Adipocyte (in vitro differentiated cells): ENCODE measurements at regions not wholly inside any gene's neighbourhood (a gene's known extent, or its start where the extent isn't known, plus 50 kb on each side); places are given as distances from the start of the nearest gene placed in this dataset.

ENCODE experiments used
- DNase-seq: peaks from one replicate; pipeline ENCODE4 v3.0.0-alpha.2; 2015; ENCODE audit warnings: low read depth
- H3K27me3 ChIP-seq: replicated peaks from 2 replicates; pipeline ENCODE4 v1.7.0; 2013; ENCODE audit warnings: mild to moderate bottlenecking, low read length, moderate library complexity; ENCODE audit not compliant: control insufficient read depth, insufficient read depth
- H3K36me3 ChIP-seq: 2 replicates; pipeline ENCODE4 v1.7.0; 2013; ENCODE audit warnings: low read length, mild to moderate bottlenecking, moderate library complexity; ENCODE audit not compliant: control insufficient read depth, insufficient read depth, severe bottlenecking
- H3K4me1 ChIP-seq: 2 replicates; pipeline ENCODE4 v1.7.0; 2013; ENCODE audit warnings: mild to moderate bottlenecking, low read length, moderate library complexity; ENCODE audit not compliant: control insufficient read depth, insufficient read depth
- H3K4me3 ChIP-seq: 2 replicates; pipeline ENCODE4 v1.7.0; 2013; ENCODE audit warnings: mild to moderate bottlenecking, low read length, moderate library complexity
- H3K9ac ChIP-seq: 2 replicates; pipeline ENCODE4 v1.7.0; 2013; ENCODE audit warnings: mild to moderate bottlenecking, low read length, moderate library complexity
- H3K9me3 ChIP-seq: 2 replicates; pipeline ENCODE4 v1.7.0; 2013; ENCODE audit warnings: mild to moderate bottlenecking, low read length, moderate library complexity; ENCODE audit not compliant: control insufficient read depth

- H3K27me3 ChIP-seq, result peaks cover 19% of the 10 kb centered on the region
- no peak overlapping the region for H3K4me3 ChIP-seq
- DNase-seq, result no peak
- H3K9me3 ChIP-seq, result no peaks in the 10 kb centered on the region
- no peaks in the 10 kb centered on the region for H3K36me3 ChIP-seq
- no peak overlapping the region for H3K9ac ChIP-seq
- H3K4me1 ChIP-seq, result no peaks in the 10 kb centered on the region
These were observed 270.7 kb upstream of the HDAC4 start for GRCh38 chr2:239671471-239671870.

DNA sequence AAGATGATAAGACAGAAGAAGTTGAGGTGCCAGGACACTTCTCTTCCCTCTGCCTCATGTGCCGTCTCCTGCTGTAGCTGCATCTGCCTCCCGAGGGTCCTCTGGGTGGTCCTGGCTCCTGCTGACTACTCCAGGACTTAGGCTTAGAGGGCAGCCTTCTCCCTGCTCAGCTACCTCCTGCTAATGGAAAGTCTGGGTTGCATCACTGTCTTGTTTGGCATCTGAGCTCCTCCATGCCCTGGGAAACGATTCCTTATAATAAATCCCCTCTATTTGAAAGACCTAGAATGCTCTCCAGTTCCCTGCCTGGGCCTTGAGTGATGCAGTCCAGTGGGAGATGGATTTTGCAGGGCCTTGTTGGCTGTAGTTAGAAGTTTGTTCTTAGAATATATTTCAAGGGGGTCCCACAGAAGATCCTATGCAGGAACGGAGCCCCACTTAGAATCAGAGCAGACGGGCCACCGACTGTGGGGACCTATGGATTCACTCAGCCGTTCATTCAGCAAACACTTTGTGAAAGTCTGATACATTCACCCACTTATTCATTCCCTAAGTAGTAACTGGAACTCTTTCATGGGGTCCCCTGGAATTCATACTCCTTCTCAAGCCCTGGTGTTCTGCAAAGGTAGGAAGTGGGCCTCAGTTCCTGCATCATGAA is 269.8 kb upstream of the HDAC4 start:
- Histone ChIP-seq H3K9ac (no peak overlapping the region), H3K27me3 (peaks cover 19% of the 10 kb centered on the region), H3K4me3 (no peak overlapping the region), H3K36me3 (no peaks in the 10 kb centered on the region), H3K4me1 (no peaks in the 10 kb centered on the region), H3K9me3 (no peaks in the 10 kb centered on the region)
- DNase-seq, result no peak

DNA sequence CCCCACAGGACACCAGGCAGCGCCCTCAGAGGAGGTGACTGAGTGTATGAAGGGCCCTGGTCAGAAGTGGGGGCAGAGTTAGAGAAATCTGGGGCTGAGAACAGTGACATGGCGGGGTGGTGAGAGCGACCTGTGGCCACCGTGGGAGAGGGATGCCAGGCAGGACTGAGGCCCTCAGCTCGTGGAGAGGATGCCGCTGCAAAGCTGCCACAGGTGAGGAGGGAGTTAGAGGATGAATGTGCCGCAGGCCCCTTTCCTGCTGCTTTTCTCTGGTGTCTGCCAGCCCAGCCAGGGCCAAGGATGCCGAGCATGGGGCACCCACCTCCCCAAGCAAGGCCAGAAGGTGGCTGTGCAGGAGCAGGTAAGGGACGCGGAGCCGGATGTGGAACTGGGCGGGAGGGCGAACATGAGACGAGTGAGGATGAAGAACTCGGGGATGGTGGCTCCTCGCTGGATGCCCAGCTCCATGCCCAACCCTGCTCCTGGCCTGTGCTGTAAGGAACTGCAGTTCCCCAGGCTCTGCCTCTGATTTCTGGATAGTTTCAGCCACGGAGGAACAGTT is 269.2 kb upstream of the HDAC4 start:
- DNase-seq, result no peak

DNA sequence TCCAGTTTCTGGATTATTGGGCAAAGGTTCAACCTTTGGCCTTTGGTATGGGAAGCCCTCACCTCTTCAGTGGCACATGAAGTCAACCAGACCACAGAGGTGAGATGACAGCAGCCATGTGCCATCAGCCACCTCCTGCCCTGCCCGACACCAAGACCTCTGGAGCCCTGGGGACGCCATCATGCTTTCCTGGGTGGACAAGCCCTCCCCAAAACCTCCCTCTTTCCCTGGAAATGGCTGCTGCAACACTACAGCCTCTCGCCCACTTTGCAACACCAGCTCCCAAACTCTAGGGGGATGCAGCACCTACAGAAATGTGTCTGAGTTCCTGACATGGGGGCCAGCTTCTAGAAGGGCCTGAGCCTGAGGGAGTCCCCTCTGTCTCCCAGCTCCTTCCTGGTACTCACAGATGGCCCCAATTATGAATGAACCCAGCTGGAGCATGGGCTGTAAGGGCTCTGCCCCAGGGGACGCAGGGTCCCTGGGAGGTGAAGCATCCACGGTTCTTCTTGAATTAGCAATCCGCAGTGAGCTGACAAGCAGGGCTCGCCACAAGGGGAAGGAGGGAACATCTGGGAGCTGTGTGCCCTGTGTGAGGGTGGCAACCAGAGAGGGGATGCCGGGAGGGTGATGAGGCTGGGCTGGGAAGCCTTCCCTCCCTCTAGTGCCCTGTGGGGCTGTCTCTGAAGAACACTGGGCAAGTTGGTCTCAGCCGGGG is 268.5 kb upstream of the HDAC4 start:
- no peak for DNase-seq
- Histone ChIP-seq H3K9ac (no peak overlapping the region), H3K36me3 (no peaks in the 10 kb centered on the region), H3K4me3 (no peak overlapping the region), H3K9me3 (no peaks in the 10 kb centered on the region), H3K4me1 (no peaks in the 10 kb centered on the region), H3K27me3 (peaks cover 23% of the 10 kb centered on the region)

More for the DNA sequence above, 269.2 kb upstream of the HDAC4 start:
- no peak overlapping the region for H3K9ac ChIP-seq
- no peaks in the 10 kb centered on the region for H3K4me1 ChIP-seq
- no peaks in the 10 kb centered on the region for H3K9me3 ChIP-seq
- no peak overlapping the region for H3K4me3 ChIP-seq
- H3K27me3 ChIP-seq, result peaks cover 19% of the 10 kb centered on the region
- no peaks in the 10 kb centered on the region for H3K36me3 ChIP-seq

DNA sequence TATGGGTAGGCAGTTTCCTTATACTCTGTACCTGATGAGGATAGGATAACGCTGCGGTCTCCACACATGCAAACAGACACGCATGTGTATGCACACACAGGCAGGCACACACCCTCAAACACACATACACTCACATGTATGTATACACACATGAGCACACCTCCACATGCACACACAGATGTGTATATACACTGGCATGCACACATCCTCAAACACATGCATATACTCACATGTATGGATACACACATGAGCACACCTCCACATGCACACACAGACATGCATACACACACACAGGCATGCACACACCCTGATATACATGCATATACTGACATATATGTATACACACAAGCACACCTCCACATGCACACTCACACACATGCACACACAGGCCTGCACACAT is 267.8 kb upstream of the HDAC4 start:
- no peaks in the 10 kb centered on the region for H3K9me3 ChIP-seq
- H3K4me3 ChIP-seq, result no peak overlapping the region
- no peak for DNase-seq

DNA sequence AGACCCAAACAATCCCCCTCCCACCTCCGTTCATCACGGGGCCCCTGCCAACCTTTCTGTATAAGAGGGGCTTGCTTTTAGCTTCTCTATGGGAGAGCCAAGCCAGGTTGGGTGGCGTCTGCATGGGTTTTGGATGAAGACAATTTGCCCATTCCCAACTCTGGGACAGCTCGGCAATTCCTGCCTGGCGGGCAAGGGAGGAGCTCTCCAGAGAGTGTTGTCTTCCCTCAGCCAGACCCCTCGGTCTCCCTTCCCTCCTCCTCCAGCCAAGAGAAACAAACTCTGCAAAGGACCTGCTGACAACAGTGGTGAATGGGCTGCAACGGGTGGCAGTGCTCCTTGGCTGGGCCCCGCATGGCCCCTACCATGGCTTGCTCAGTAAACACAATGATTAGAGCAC is 267.2 kb upstream of the HDAC4 start:
- H3K36me3 ChIP-seq, result no peaks in the 10 kb centered on the region
- H3K9ac ChIP-seq, result no peak overlapping the region
- H3K4me1 ChIP-seq, result no peaks in the 10 kb centered on the region
- DNase-seq, result no peak
- H3K27me3 ChIP-seq, result peaks cover 29% of the 10 kb centered on the region
- no peaks in the 10 kb centered on the region for H3K9me3 ChIP-seq
- H3K4me3 ChIP-seq, result no peak overlapping the region

More for the DNA sequence above, 267.8 kb upstream of the HDAC4 start:
- Histone ChIP-seq H3K36me3 (no peaks in the 10 kb centered on the region), H3K27me3 (peaks cover 23% of the 10 kb centered on the region), H3K9ac (no peak overlapping the region), H3K4me1 (no peaks in the 10 kb centered on the region)

DNA sequence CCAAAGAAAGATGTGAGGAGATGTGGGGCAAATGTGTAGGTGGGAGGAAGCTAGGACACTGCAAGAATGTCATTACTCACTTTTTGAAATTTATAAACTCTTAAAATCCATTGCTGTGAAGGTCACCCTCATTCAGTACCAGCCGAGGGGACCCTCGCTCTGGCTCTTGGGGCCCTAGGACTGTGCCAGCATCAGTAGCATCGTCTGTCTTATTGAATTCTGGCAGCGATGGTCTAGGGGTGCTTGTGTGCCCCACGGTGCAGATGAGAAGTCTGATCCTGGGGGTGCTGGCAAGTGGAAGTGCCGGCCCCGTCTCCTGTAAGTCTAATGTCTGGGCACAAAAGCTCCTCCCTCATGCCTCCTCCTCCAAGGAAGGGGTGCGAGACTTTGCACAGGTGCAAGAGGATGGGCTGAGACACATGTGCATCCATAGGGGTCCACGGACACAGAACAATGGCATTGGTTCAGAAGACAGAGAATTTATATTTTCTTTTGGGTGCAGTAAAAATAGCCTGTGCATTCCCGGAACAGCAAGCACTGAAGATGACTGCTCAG is 266.7 kb upstream of the HDAC4 start:
- H3K36me3 ChIP-seq, result no peaks in the 10 kb centered on the region
- H3K9ac ChIP-seq, result no peak overlapping the region
- DNase-seq, result no peak
- no peaks in the 10 kb centered on the region for H3K4me1 ChIP-seq
- H3K9me3 ChIP-seq, result no peaks in the 10 kb centered on the region
- no peak overlapping the region for H3K4me3 ChIP-seq
- peaks cover 34% of the 10 kb centered on the region for H3K27me3 ChIP-seq

- Histone ChIP-seq H3K9me3 (no peaks in the 10 kb centered on the region), H3K9ac (no peak overlapping the region), H3K36me3 (no peaks in the 10 kb centered on the region), H3K4me3 (no peak overlapping the region), H3K27me3 (peaks cover 40% of the 10 kb centered on the region), H3K4me1 (no peaks in the 10 kb centered on the region)
- DNase-seq, result no peak
These were observed 266.1 kb upstream of the HDAC4 start for GRCh38 chr2:239666855-239667376.

GRCh38 chr2:239666053-239666854 is 265.4 kb upstream of the HDAC4 start:
- no peaks in the 10 kb centered on the region for H3K36me3 ChIP-seq
- peaks cover 47% of the 10 kb centered on the region for H3K27me3 ChIP-seq
- no peak overlapping the region for H3K9ac ChIP-seq
- no peaks in the 10 kb centered on the region for H3K4me1 ChIP-seq
- no peaks in the 10 kb centered on the region for H3K9me3 ChIP-seq
- no peak overlapping the region for H3K4me3 ChIP-seq
- DNase-seq, result no peak

- DNase-seq, result no peak
- no peaks in the 10 kb centered on the region for H3K9me3 ChIP-seq
- no peak overlapping the region for H3K4me3 ChIP-seq
- H3K4me1 ChIP-seq, result no peaks in the 10 kb centered on the region
- H3K9ac ChIP-seq, result no peak overlapping the region
- peaks cover 45% of the 10 kb centered on the region for H3K27me3 ChIP-seq
- H3K36me3 ChIP-seq, result no peaks in the 10 kb centered on the region
These were observed 263.5 kb upstream of the HDAC4 start for GRCh38 chr2:239664216-239664810.
